DMS79 treated with DMSO at 0.1 percent for 48 hours (cell line): ENCODE measurements at regions not wholly inside any gene's neighbourhood (a gene's known extent, or its start where the extent isn't known, plus 50 kb on each side); places are given as distances from the start of the nearest gene placed in this dataset.
"Not testable (repeated sequence)": the region's sequence is repeated elsewhere in the genome, so short reads cannot be mapped to it uniquely, and the experiment has no call there.

Experiments used
- DNase-seq: peaks from one replicate; lab custom pipeline; 2025; lab: John Stamatoyannopoulos, UW

DNA sequence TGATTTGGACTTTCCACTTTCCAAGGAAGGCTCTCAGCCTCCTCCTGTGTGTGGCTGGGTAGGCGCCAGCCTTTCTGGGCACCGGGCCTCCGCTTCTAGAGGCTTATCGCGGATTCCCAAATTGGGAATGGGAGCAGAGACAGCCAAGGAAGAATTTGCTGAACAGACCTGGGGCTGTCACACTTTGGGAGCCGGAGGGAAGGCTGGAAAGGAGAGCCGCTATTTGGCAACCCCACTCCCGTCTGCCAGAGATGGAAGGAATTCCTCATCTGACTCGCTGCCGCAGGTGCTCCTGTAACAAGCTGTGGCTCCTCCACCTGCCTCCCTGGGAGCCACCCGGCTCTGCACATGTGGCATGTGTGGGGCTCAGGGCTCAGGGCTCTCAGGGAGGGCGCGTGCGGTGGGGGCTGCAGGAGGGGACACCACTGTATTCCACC, 50.8 kb upstream of the ECHDC3 start:
- no peak for DNase-seq

- no peak for DNase-seq
Measured at GRCh38 chr10:11689945-11690736, 52.0 kb upstream of the ECHDC3 start.

DNA sequence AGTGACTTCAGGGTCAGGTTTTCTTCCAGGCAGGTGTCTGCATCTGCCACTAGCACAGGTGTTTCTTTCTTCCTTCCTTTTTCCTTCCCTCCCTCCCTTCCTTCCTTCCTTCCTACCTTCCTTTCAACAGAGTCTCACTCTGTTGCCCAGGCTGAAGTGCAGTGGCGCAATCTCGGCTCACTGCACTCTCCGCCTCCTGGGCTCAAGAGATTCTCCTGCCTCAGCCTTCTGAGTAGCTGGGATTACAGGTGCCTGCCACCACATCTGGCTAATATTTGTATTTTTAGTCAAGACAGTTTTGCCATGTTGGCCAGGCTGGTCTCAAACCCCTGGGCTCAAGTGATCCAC, 53.8 kb upstream of the ECHDC3 start:
- not testable (repeated sequence) for DNase-seq

GRCh38 chr10:11687779-11688447, 54.3 kb upstream of the ECHDC3 start:
- DNase-seq, result no peak

DNA sequence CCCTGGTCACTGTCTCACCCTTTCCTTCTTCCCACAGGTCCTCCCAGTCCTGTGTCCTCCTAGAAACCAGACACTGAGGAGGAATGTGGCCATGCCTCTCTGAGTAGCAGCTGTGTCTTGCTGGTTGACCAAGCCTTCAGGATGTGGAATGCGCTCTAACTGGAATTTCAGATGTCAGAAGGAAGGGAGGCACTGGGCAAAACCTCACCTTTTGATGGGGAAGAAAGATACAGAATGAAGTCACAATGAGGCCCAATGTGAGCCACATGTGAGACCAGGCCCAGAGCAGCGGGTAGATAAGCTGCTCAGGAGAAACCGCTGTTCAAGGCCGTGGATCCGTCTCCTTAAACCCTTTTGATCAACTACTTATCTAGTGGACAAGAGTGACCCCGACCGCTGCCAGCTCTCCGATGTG, 54.8 kb upstream of the ECHDC3 start:
- DNase-seq, result no peak

GRCh38 chr10:11685787-11686218, 56.4 kb upstream of the ECHDC3 start:
- DNase-seq, result peak; percentile 64

DNA sequence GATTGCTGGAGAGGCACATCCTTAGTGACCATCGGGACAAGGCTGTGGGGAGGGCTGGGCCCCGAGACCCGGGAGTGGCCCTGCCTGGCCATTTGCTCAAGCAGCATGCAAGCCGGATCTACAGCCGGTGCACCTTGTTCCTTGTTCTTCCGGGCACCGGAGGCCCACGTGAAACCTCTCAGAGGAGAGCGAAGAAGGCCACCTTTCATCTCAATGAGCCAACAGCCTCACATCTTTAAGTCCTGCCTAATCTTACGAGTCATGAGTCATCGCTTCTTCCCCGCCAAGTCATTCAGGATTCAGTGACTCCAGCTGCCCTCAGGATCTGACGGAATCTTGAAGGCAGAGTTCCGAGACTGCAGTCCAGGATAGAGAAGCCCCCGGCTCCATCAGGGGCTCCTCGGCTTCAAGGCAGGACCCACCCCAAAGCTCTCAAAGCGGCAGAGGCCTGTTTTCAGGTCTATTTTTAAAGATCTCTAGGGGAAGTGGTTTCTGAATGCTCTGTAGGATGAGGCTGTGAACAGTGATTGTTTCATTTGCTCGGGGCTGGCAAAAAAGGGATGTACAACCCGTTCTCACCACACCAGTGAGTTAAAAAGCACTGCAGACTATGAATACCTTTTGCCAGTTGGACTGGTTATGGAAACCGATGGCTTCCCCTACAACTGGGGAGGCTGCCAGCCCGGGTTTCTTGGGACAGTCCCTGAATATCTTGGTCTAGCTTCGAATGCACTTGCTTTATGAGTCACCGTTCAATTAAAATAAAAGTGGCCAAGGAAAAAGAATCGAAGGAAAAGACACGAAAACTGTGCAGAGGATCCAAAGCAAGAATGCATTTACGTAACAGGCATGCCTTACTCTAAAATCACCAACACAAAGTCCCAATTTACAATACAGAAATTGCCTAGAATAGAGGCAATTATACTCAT, 57.2 kb upstream of the ECHDC3 start:
- DNase-seq, result peak; percentile 21

GRCh38 chr10:11684341-11684716, 57.9 kb upstream of the ECHDC3 start:
- DNase-seq, result not testable (repeated sequence)

GRCh38 chr10:11683529-11684320, 58.5 kb upstream of the ECHDC3 start:
- DNase-seq, result no peak

DNA sequence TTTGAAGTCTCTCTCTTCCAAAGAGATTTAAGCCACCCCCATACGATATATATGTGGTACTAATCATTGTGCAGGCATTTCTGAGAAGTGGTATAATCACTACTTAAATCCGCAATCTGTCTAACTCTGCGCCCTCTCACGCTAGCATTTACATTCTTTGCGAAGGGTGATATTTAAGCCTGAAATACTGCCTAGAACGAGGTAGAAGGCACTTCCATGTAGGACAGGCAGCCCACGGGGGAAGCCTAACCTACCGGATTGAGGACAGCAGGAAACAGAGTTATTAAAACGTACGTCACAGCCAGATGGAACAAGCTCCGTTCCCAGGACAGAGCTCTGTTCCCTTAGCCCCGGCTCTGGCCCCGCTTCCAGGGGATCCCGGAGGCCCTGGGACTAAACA, 59.3 kb upstream of the ECHDC3 start:
- DNase-seq, result no peak

DNA sequence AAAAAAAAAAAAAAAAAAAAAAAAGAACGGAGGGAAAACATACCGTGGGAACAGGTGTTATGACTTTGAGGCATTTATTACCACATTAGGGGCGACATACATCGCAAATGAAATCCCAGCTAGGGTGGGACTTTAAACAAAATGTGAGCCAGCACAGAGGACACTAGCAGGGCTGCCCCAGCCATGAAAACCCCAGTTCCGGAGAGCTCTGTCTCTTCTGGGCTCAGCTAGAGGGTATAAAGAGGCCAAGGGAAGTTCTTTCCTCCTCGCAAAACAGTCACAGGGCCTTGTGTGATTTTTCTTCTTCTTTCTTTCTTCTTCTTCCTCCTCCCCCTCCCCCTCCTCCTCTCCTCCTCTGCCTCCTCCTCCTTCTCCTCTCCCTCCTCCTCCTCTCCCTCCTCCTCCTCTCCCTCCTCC, 59.9 kb upstream of the ECHDC3 start:
- no peak for DNase-seq

- DNase-seq, result no peak
Measured at GRCh38 chr10:11680496-11680895, 61.7 kb upstream of the ECHDC3 start.

DNA sequence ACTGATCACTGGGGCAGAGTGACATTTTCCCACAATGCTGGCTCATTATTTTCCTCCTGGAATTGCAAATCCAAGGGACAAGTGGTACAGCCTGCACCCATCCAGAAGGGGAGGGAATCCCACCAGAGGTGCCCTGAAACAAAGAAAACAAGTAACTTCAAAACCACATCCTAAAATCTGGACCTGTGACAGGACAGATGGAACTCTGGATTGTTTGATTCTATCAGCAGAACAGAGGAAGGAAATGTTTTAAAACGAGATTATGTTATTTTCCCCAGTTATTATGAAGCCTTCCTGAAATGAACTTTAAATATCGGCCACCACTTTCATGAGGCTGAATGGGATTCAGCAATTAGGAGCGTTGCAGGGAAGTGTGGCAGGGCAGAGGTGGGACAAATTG, 62.2 kb upstream of the ECHDC3 start:
- DNase-seq, result no peak

DNA sequence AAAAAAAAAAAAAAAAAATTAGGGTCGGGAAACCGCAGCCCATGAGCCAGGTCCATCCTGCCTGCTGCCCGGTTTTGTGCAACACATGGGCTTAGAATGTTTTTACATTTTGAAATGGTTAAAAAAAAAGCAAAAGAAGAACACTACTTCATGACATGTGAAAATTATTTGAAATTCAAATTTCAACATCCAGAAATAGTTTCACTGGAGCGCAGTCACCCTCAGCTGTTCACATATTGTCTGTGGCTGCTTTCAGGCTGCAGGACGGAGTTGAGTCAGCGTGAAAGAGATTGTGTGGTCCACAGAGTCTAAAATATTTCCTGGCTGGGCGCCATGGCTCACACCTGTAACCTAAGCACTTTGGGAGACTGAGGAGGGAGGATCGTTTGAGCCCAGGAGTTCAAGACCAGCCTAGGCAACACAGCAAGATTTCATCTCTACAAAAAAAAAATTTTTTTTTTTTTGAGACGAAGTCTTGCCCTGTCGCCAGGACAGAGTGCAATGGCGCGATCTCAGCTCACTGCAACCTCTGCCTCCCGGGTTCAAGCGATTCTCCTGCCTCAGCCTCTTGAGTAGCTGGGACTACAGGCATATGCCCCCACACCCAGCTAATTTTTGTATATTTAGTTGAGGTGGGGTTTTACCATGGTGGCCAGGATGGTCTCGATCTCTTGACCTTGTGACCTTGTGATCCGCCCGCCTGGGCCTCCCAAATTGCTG, 63.9 kb upstream of the ECHDC3 start:
- no peak for DNase-seq

GRCh38 chr10:11677480-11677879, 64.7 kb upstream of the ECHDC3 start:
- no peak for DNase-seq

DNA sequence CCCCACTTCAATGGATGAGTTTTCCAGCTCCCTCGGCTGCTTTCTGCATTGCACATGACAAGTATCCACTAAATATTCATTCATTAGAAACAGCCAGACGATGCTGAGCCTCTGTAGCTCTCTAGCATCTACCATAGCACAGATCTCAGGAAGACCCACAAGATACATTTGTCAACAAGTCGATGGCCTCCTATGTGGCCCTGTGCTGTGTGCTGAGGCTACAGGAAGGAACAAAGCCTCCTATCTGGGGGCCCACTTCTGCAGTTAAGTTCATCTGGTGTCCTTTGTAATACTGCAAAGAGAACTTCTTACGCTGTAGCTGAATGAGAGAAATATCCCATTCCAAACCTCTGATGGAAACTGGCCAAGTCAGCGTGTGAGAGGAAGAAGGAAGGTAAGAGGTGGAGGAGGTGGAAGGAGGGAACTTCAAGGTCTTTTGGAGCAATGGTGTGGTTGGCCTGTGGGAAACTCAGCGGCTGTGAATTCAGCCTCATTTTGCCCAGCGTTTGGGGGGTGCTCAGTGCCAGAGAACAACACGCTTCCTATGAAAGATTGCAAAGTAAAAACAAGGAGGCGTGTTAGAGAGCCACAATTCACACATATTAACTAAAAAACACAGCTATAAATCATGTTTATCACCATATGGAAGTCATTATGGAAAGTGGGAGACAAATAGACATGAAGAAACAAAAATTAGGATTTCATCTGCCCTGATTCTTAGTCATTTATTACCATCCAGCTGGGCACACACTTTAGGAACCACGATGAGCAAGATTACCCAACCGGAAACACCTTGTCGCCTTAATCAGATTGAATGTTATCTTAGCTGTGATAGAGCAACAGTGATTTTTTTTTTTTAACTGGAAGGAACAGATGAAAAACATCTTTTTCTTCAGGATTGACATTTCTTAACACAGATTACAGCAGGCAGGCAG, 62.2 kb upstream of the USP6NL start:
- DNase-seq, result no peak

DNA sequence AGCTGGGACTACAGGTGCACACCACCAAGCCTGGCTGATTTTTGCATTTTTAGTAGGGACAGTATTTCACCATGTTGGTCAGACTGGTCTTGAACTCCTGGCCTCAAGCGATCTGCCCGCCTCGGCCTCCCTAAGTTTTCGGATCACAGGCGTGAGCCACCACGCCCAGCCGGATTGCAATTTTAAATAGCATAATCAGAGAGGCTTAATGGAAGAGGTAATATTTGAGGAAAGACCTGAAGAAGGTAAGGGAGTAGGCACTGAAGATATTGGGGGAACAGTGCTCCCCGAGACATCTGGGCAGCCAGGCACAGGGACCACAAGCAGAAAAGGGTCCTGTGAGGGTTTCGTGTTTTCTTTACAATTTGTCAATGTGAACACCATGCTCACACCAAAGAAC, 61.4 kb upstream of the USP6NL start:
- DNase-seq, result no peak

DNA sequence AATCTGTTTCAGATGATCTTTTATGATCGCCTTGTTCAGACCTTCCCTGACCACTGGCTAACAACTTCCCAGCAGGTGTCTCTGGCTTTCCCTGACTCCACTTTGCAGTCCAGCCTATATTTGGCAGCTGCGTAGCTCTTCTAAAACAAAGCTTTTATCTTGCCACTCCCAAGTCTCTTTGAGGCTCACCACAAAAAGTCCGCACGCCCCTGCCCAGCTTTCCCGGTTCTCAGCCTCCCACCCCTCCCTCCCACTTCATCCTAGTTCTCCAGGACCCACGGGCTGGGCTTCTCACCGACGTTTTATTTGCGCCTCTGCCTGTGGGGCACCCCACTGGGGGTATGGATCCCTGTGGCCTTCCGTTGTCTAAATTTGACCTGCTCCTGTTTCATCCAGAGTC, 58.9 kb upstream of the USP6NL start:
- DNase-seq, result no peak

DNA sequence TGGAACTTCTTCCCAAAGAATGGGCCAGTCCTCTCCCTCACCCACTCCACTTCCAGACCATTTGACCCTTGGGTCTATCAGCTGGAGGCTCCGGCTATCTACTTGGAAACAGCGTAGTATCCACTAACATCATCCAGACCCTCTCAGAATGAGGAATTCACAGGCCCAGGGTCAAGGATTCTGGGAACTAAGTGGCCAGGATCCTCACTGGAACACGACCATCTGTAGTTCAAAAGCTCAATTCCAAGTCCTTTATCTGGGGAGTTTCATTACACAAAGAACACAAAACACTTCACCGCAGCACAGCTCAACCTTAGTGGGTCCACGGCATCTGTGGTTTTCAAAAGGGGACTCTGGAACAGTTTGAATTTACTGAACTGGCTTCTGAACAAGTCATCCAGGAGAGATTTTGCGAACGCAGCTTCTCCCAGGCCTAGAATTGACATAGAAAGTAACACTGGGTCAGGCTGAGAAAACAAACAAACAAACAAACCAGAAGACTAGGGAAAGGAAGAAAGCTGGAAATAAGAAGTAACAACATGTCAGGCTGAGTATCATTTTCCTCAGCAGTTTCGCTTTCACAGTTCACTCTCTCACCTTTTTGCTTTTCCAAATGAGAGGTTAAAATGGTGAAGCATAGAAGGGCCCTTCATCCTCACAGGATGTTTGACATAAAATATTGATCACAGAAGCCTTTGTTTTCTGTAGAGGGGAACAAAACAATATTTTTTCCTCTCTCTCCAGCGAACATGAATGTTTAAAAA, 57.6 kb upstream of the USP6NL start:
- DNase-seq, result no peak
